ENCODE measurements at regions not wholly inside any gene's neighbourhood (a gene's known extent, or its start where the extent isn't known, plus 50 kb on each side); places are given as distances from the start of the nearest gene placed in this dataset.

DNA sequence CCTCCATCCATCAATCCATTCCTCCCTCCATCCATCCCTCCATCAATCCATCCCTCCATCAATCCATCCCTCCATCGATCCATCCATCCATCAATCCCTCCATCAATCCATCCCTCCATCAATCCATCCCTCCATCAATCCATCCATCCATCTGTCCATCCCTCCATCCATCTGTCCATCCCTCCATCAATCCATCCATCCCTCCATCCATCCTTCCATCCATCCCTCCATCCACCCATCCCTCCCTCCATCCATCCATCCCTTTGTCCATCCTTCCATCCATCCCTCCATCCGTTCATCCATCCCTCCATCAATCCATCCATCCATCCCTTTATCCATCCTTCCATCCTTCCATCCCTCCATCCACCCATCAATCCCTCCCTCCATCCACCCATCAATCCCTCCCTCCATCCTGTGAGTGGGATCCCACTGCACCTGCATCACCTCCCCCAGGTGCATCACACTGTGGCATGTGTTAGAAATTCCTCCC, 338.1 kb upstream of the SFSWAP start:
- TF ChIP-seq, protein P1, sequence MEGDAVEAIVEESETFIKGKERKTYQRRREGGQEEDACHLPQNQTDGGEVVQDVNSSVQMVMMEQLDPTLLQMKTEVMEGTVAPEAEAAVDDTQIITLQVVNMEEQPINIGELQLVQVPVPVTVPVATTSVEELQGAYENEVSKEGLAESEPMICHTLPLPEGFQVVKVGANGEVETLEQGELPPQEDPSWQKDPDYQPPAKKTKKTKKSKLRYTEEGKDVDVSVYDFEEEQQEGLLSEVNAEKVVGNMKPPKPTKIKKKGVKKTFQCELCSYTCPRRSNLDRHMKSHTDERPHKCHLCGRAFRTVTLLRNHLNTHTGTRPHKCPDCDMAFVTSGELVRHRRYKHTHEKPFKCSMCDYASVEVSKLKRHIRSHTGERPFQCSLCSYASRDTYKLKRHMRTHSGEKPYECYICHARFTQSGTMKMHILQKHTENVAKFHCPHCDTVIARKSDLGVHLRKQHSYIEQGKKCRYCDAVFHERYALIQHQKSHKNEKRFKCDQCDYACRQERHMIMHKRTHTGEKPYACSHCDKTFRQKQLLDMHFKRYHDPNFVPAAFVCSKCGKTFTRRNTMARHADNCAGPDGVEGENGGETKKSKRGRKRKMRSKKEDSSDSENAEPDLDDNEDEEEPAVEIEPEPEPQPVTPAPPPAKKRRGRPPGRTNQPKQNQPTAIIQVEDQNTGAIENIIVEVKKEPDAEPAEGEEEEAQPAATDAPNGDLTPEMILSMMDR (IDR thresholded peaks at IDR 0.05): no peak
- no peak for TF ChIP-seq POLR2A (IDR thresholded peaks at IDR 0.05)

All from adrenal gland (tissue), 5 donors.